Smooth muscle cell (in vitro differentiated cells): ENCODE measurements at regions not wholly inside any gene's neighbourhood (a gene's known extent, or its start where the extent isn't known, plus 50 kb on each side); places are given as distances from the start of the nearest gene placed in this dataset.

Experiments used
- DNase-seq: peaks from one replicate; lab custom pipeline; 2025; ENCODE audit not compliant: unreplicated experiment; lab: John Stamatoyannopoulos, UW
- H2AFZ ChIP-seq: fragments of 200-600 bp; sonication (generic); 2 replicates; pipeline ENCODE4 v1.6.0; 2016; ENCODE audit warnings: antibody characterized with exemption, low read depth, mild to moderate bottlenecking
- H3F3A ChIP-seq: fragments of 200-600 bp; sonication (generic); 2 replicates; pipeline ENCODE4 v1.6.0; 2017; ENCODE audit warnings: antibody characterized with exemption, low read depth
- H3K27ac ChIP-seq: fragments of 200-600 bp; sonication (generic); 2 replicates; pipeline ENCODE4 v1.5.1; 2016; ENCODE audit warnings: low read depth, mild to moderate bottlenecking
- H3K27me3 ChIP-seq: fragments of 200-600 bp; sonication (generic); 2 replicates; pipeline ENCODE4 v1.6.1; 2016; ENCODE audit warnings: low read depth, mild to moderate bottlenecking
- H3K36me3 ChIP-seq: fragments of 200-600 bp; sonication (generic); 2 replicates; pipeline ENCODE4 v1.5.1; 2016; ENCODE audit warnings: low read depth
- H3K4me1 ChIP-seq: fragments of 200-600 bp; sonication (generic); 2 replicates; pipeline ENCODE4 v1.5.1; 2016; ENCODE audit warnings: low read depth
- H3K4me2 ChIP-seq: fragments of 200-600 bp; sonication (generic); 2 replicates; pipeline ENCODE4 v1.6.0; 2016; ENCODE audit warnings: mild to moderate bottlenecking
- H3K4me3 ChIP-seq: fragments of 200-600 bp; sonication (generic); 2 replicates; pipeline ENCODE4 v1.5.1; 2016; ENCODE audit warnings: mild to moderate bottlenecking
- H3K79me2 ChIP-seq: fragments of 200-600 bp; sonication (generic); 2 replicates; pipeline ENCODE4 v1.6.0; 2016; ENCODE audit warnings: low read depth, mild to moderate bottlenecking
- H3K9ac ChIP-seq: fragments of 200-600 bp; sonication (generic); 2 replicates; pipeline ENCODE4 v1.6.0; 2016; ENCODE audit warnings: low read depth
- H3K9me3 ChIP-seq: fragments of 200-600 bp; sonication (generic); replicated peaks from 2 replicates; pipeline ENCODE4 v1.5.1; 2016; ENCODE audit warnings: low read depth
- H4K20me1 ChIP-seq: fragments of 200-600 bp; sonication (generic); 2 replicates; pipeline ENCODE4 v1.6.0; 2016; ENCODE audit warnings: low read depth
- CTCF ChIP-seq: fragments of 200-600 bp; sonication (generic); IDR thresholded peaks from 2 replicates; pipeline ENCODE4 v1.5.1; 2017; ENCODE audit warnings: borderline replicate concordance, mild to moderate bottlenecking, antibody characterized with exemption; ENCODE audit not compliant: insufficient read depth, poor library complexity, severe bottlenecking
- WGBS: methylation state at CpG from one replicate; pipeline ENCODE4 v1.1.7; 2016; ENCODE audit warnings: low lambda C conversion rate; 5-methylcytosine and 5-hydroxymethylcytosine counted together

- no peak for TF ChIP-seq CTCF
- Histone ChIP-seq H3K27me3 (no peaks in the 10 kb centered on the region), H3F3A (no peaks in the 10 kb centered on the region), H3K27ac (no peak overlapping the region), H4K20me1 (no peaks in the 10 kb centered on the region), H3K9ac (no peak overlapping the region), H3K4me3 (no peak overlapping the region), H3K4me2 (no peak overlapping the region), H3K9me3 (no peaks in the 10 kb centered on the region), H3K79me2 (no peaks in the 10 kb centered on the region), H3K36me3 (no peaks in the 10 kb centered on the region), H3K4me1 (no peaks in the 10 kb centered on the region), H2AFZ (no peak overlapping the region)
- DNase-seq = no peak
- 84% methylated on average over 12 of the region's 12 CpGs for WGBS
Measured at GRCh38 chr7:26005683-26006410, 146.2 kb upstream of the NFE2L3 start.

- no peaks in the 10 kb centered on the region for H3K36me3 ChIP-seq
- H3K4me3 ChIP-seq = no peak overlapping the region
- 90% methylated on average over 4 of the region's 4 CpGs for WGBS
- TF ChIP-seq CTCF = no peak
- no peak overlapping the region for H3K4me2 ChIP-seq
- no peaks in the 10 kb centered on the region for H3K79me2 ChIP-seq
- no peaks in the 10 kb centered on the region for H3F3A ChIP-seq
- no peaks in the 10 kb centered on the region for H4K20me1 ChIP-seq
- no peaks in the 10 kb centered on the region for H3K9me3 ChIP-seq
- DNase-seq = no peak
- H2AFZ ChIP-seq = no peak overlapping the region
- H3K9ac ChIP-seq = no peak overlapping the region
- H3K27me3 ChIP-seq = no peaks in the 10 kb centered on the region
- H3K4me1 ChIP-seq = no peaks in the 10 kb centered on the region
- no peak overlapping the region for H3K27ac ChIP-seq
Measured at GRCh38 chr7:26006426-26006825, 145.6 kb upstream of the NFE2L3 start.

GRCh38 chr7:26007510-26007909 is 144.5 kb upstream of the NFE2L3 start:
- H3F3A ChIP-seq = no peaks in the 10 kb centered on the region
- DNase-seq = no peak
- H2AFZ ChIP-seq = no peak overlapping the region
- H3K36me3 ChIP-seq = no peaks in the 10 kb centered on the region
- no peak overlapping the region for H3K27ac ChIP-seq
- no peak overlapping the region for H3K4me2 ChIP-seq
- H3K9ac ChIP-seq = no peak overlapping the region
- H3K9me3 ChIP-seq = no peaks in the 10 kb centered on the region
- peaks cover 3% of the 10 kb centered on the region for H3K27me3 ChIP-seq
- no peak for TF ChIP-seq CTCF
- H4K20me1 ChIP-seq = no peaks in the 10 kb centered on the region
- no peaks in the 10 kb centered on the region for H3K4me1 ChIP-seq
- H3K79me2 ChIP-seq = no peaks in the 10 kb centered on the region
- WGBS = 52% methylated on average over 2 of the region's 2 CpGs
- H3K4me3 ChIP-seq = no peak overlapping the region

- WGBS = 76% methylated on average over 5 of the region's 5 CpGs
- Histone ChIP-seq H3K79me2 (no peaks in the 10 kb centered on the region), H3K9ac (no peak overlapping the region), H3K4me2 (no peak overlapping the region), H2AFZ (no peak overlapping the region), H3F3A (no peaks in the 10 kb centered on the region), H3K27ac (no peak overlapping the region), H3K4me1 (no peaks in the 10 kb centered on the region), H4K20me1 (no peaks in the 10 kb centered on the region), H3K36me3 (no peaks in the 10 kb centered on the region), H3K4me3 (no peak overlapping the region), H3K9me3 (no peaks in the 10 kb centered on the region), H3K27me3 (peaks cover 3% of the 10 kb centered on the region)
- TF ChIP-seq CTCF = no peak
- no peak for DNase-seq
Measured at GRCh38 chr7:26008428-26008827, 143.6 kb upstream of the NFE2L3 start.
